ENCODE measurements at regions not wholly inside any gene's neighbourhood (a gene's known extent, or its start where the extent isn't known, plus 50 kb on each side); places are given as distances from the start of the nearest gene placed in this dataset.

GRCh38 chr1:8136766-8137165 lies 110.7 kb upstream of the ERRFI1 start:
- Histone ChIP-seq H3K4me1 (ENCODE audit: control insufficient read depth, extremely low read depth, insufficient read depth, low read length) (peaks cover 27% of the 10 kb centered on the region), H3K9me3 (ENCODE audit: control insufficient read depth, insufficient read depth, low read depth, low read length) (no peaks in the 10 kb centered on the region), H3K4me2 (ENCODE audit: extremely low read depth, insufficient read depth, low read length) (peak overlapping the region; percentile 35), H3K27ac (ENCODE audit: insufficient read depth, low read length) (no peak overlapping the region), H3K4me3 (replicated peaks in 1 of 4; ENCODE audit: control extremely low read depth in 1 of 4, insufficient read depth in 1 of 4, low read depth in 3 of 4, low read length in 4 of 4) (no peak overlapping the region), H3K36me3 (ENCODE audit: control insufficient read depth, insufficient read depth, low read length) (no peaks in the 10 kb centered on the region), H3K79me2 (ENCODE audit: control insufficient read depth, insufficient read depth, low read length) (no peaks in the 10 kb centered on the region), H3K9ac (ENCODE audit: insufficient read depth, low read length) (no peak overlapping the region), H4K20me1 (ENCODE audit: control insufficient read depth, extremely low read depth, insufficient read depth, low read length) (no peaks in the 10 kb centered on the region), H3K27me3 (ENCODE audit: control insufficient read depth, insufficient read depth, low read length) (no peaks in the 10 kb centered on the region), H2AFZ (ENCODE audit: low read length) (no peak overlapping the region)
- TF ChIP-seq EZH2 (IDR thresholded peaks at IDR 0.05; ENCODE audit: low read length, missing control alignments) = no peak
- no peak for TF ChIP-seq CTCF (conservative IDR thresholded peaks at IDR 0.05 in 1 of 2, IDR thresholded peaks at IDR 0.05 in 1 of 2; ENCODE audit: low read depth in 1 of 2, low read length in 2 of 2)
- no peak for DNase-seq (ENCODE audit: low read depth in 2 of 2)

- no peaks in the 10 kb centered on the region for H3K9me3 ChIP-seq (ENCODE audit: control insufficient read depth, insufficient read depth, low read depth, low read length)
- H3K79me2 ChIP-seq (ENCODE audit: control insufficient read depth, insufficient read depth, low read length) = no peaks in the 10 kb centered on the region
- no peak overlapping the region for H3K4me2 ChIP-seq (ENCODE audit: extremely low read depth, insufficient read depth, low read length)
- no peak overlapping the region for H2AFZ ChIP-seq (ENCODE audit: low read length)
- no peak overlapping the region for H3K9ac ChIP-seq (ENCODE audit: insufficient read depth, low read length)
- no peak overlapping the region for H3K4me3 ChIP-seq (replicated peaks in 1 of 4; ENCODE audit: control extremely low read depth in 1 of 4, insufficient read depth in 1 of 4, low read depth in 3 of 4, low read length in 4 of 4)
- H4K20me1 ChIP-seq (ENCODE audit: control insufficient read depth, extremely low read depth, insufficient read depth, low read length) = no peaks in the 10 kb centered on the region
- no peak for DNase-seq (ENCODE audit: low read depth in 2 of 2)
- H3K27me3 ChIP-seq (ENCODE audit: control insufficient read depth, insufficient read depth, low read length) = no peaks in the 10 kb centered on the region
- TF ChIP-seq EZH2 (IDR thresholded peaks at IDR 0.05; ENCODE audit: low read length, missing control alignments) = no peak
- TF ChIP-seq CTCF (conservative IDR thresholded peaks at IDR 0.05 in 1 of 2, IDR thresholded peaks at IDR 0.05 in 1 of 2; ENCODE audit: low read depth in 1 of 2, low read length in 2 of 2) = no peak
- H3K4me1 ChIP-seq (ENCODE audit: control insufficient read depth, extremely low read depth, insufficient read depth, low read length) = peaks cover 27% of the 10 kb centered on the region
- no peaks in the 10 kb centered on the region for H3K36me3 ChIP-seq (ENCODE audit: control insufficient read depth, insufficient read depth, low read length)
- H3K27ac ChIP-seq (ENCODE audit: insufficient read depth, low read length) = no peak overlapping the region
Observed at GRCh38 chr1:8135250-8135649, 109.1 kb upstream of the ERRFI1 start.

- Histone ChIP-seq H2AFZ (ENCODE audit: low read length) (no peak overlapping the region), H3K36me3 (ENCODE audit: control insufficient read depth, insufficient read depth, low read length) (no peaks in the 10 kb centered on the region), H3K4me3 (replicated peaks in 1 of 4; ENCODE audit: control extremely low read depth in 1 of 4, insufficient read depth in 1 of 4, low read depth in 3 of 4, low read length in 4 of 4) (peak overlapping the region in 1 of 4 experiments; percentile 8), H3K9me3 (ENCODE audit: control insufficient read depth, insufficient read depth, low read depth, low read length) (no peaks in the 10 kb centered on the region), H3K27me3 (ENCODE audit: control insufficient read depth, insufficient read depth, low read length) (no peaks in the 10 kb centered on the region), H3K27ac (ENCODE audit: insufficient read depth, low read length) (peak overlapping the region; percentile 38), H3K9ac (ENCODE audit: insufficient read depth, low read length) (no peak overlapping the region), H3K4me1 (ENCODE audit: control insufficient read depth, extremely low read depth, insufficient read depth, low read length) (peaks cover 27% of the 10 kb centered on the region), H3K4me2 (ENCODE audit: extremely low read depth, insufficient read depth, low read length) (peak overlapping the region; percentile 75), H3K79me2 (ENCODE audit: control insufficient read depth, insufficient read depth, low read length) (no peaks in the 10 kb centered on the region), H4K20me1 (ENCODE audit: control insufficient read depth, extremely low read depth, insufficient read depth, low read length) (no peaks in the 10 kb centered on the region)
- no peak for TF ChIP-seq CTCF (conservative IDR thresholded peaks at IDR 0.05 in 1 of 2, IDR thresholded peaks at IDR 0.05 in 1 of 2; ENCODE audit: low read depth in 1 of 2, low read length in 2 of 2)
- TF ChIP-seq EZH2 (IDR thresholded peaks at IDR 0.05; ENCODE audit: low read length, missing control alignments) = no peak
- DNase-seq (ENCODE audit: low read depth in 2 of 2) = peak in 1 of 2 donors; percentile 68
Observed at GRCh38 chr1:8134546-8135235, 108.6 kb upstream of the ERRFI1 start.
